GM12873 (cell line): ENCODE measurements at regions not wholly inside any gene's neighbourhood (a gene's known extent, or its start where the extent isn't known, plus 50 kb on each side); places are given as distances from the start of the nearest gene placed in this dataset.

Experiments
- TF ChIP-seq, protein P1 (sequence below): IDR thresholded peaks from 2 replicates; pipeline ENCODE4 v1.5.1; 2012; ENCODE audit warnings: low read depth, mild to moderate bottlenecking, moderate library complexity, low read length, control low read depth; ENCODE audit not compliant: insufficient read depth; ENCODE audit errors: missing control alignments

DNA sequence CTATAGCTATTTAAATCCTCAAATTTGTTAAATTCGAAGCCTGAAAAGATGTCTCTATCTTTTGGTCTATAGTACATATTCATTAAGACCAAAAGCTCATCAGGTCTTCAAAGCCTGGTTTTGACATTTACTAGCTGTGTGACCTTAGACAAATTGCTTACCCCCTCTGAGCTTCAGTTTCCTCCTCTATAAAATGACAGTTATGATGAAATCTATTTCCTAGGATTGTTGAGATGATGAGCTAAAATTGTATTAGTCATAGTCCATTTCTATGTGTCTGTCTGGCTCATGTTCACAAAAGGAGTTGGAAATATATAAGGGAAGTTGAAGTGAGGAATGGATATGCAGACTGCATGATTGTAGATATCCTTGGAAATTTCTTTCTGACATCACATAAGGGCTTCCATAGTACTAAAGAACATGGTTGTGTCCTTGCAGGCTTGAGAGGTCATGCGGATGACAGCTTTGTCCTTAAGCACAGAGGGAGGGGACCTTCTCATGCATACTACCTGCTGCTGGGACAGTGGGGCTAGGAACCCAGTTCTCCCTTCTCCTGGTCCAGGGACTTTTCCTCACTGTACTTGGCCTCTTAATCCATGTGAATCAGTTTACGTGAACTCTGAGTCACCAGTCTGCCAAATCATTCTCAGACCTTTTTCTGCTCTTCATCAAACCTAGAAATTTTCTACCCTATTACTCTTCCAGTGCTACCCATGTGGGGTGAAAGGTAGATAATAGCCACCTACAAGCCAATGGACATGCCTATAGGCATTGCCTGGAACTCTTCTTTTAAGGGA lies 487.5 kb upstream of the SALL1 start:
- TF ChIP-seq, protein P1, sequence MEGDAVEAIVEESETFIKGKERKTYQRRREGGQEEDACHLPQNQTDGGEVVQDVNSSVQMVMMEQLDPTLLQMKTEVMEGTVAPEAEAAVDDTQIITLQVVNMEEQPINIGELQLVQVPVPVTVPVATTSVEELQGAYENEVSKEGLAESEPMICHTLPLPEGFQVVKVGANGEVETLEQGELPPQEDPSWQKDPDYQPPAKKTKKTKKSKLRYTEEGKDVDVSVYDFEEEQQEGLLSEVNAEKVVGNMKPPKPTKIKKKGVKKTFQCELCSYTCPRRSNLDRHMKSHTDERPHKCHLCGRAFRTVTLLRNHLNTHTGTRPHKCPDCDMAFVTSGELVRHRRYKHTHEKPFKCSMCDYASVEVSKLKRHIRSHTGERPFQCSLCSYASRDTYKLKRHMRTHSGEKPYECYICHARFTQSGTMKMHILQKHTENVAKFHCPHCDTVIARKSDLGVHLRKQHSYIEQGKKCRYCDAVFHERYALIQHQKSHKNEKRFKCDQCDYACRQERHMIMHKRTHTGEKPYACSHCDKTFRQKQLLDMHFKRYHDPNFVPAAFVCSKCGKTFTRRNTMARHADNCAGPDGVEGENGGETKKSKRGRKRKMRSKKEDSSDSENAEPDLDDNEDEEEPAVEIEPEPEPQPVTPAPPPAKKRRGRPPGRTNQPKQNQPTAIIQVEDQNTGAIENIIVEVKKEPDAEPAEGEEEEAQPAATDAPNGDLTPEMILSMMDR = no peak

DNA sequence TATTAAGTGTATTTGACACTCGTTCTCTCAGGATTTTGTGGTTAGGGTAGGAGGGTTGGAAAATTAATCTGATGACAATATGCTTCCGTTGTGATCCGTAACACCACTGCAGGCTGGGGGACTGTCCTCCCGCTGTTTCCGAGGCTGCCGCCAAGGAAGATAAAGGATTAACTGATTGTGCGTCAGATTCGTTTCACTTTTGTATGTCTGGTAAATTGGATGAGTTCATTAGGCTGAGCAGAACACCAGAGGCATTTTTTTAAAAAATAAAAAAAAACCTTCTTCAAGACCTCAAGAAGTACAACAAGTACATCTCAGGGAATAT lies 486.7 kb upstream of the SALL1 start:
- TF ChIP-seq, protein P1 = no peak

DNA sequence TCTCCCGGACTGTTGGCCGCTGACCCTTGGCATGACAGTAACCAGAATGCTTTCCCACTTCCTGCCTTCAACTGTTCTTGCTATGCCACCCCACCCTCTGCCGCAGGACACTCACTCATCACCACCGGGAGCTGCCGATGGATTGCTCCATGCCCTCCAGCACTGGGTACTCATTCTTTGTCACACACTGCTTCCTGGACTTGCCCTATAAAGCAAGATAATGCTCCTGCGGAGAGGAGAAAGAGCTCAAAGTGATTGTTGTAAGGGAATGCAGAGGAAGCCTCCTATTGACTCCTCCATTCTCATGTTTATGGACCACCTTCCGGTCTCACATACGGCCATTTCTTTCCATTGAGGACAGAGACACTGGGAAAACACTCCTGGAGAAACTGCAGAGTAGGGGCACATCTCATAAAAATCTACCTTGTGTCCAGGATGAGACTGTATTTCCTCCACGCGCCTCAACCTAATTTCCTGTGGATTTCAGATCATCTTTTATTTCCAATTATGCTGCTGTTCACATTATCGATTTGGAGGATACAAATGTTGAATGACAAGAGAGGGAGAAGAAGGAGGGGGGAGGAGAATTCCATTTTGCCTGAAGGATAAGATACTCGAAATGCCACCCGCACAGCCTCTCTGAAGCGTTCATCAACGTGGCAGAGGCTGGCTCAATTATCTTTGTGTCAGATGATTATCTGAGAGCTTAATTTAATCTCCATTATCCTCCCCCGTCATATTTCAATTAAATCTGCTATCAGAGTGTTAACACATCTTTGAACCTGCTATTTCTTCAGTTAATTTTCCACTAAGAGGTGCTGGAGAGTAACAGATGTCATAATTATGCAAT lies 486.1 kb upstream of the SALL1 start:
- TF ChIP-seq, protein P1 = no peak

DNA sequence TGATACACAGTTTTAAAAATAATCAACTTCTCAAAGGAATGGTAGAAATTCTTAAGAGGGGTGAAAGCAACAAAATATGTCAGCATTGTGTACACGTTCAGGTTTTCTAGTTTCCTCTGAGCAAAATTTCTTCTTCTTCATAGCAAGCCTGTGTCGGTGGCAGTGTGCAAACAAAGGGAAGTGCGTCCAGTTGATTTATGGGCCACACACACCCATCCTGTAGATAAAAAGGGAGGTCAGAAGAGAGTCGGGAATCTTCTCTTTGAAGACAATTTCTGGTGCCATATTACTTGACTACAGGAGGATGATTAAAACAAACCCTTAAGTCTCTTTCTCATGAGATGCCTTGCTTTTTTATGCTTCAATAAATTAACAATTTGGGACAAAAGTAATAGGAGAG lies 484.1 kb upstream of the SALL1 start:
- TF ChIP-seq, protein P1 = no peak

DNA sequence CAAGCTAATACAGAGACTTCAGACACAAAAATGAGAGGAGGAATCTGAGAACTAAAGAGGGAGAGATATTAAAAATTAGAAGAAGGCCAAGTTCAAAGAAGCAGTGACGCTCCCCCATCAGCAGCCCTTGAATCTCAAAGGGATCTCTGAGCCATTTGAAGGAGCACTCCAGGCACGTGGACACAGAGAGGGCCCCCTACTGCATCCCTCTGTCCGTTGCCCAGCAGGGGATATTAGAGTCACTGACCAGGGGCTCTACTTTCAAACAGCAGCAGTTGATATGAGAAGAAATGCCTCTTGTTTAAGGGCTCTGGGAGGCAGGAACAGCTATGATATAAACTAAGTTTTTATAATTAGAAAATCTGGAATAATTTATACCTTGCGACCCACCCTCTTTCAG lies 479.0 kb upstream of the SALL1 start:
- TF ChIP-seq, protein P1 = no peak

DNA sequence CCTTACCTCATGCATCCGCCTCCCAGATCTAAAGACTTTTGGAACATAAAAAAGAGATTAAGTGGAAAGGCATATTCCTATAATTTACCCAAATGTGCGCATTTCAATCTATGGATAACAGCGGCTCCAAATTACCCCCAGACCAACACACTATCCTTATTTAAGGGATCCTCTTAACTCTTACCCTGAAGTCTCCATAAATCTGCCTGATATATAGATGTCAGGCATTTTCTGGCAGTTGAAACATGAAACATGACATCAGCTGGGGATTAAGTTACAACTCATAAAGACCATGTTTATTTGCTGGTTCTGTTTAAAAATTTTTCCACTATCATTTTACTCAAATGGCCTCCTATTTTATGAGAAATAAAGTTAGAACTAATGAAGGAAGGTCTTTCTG lies 478.5 kb upstream of the SALL1 start:
- TF ChIP-seq, protein P1 = no peak

DNA sequence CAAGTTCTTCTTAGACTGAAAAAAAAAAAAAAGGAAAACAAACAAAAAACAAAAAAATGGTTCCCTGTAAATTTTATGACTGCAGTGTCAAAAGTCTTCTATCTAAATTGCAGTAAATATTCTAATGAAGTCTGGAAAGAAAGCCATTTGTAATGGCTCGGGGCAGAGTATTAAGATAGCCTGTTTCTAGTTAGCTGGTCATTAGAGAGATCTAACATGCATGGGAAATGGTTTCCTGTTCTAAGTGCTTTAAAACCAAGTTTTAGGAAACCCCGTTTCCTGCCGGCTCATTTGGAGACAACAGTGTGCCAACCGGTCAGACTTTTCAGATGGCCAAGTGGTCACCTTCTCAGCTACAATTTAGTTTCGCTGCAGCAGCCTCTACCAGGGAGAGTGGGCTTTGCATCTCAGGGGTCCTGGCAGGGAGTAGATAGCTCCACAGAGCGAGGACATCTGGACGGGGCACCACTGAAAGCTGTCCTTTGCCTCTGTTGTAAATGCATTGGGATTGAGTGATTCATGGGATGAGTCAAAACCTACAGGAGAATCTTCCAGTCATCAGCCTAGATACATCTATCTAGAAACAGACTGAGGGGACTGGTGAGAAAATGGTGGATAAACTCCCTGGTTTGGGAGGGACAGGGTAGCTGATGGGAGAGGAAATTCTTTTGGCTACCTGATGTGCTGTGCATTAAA lies 473.2 kb upstream of the SALL1 start:
- TF ChIP-seq, protein P1 = no peak
